ENCODE measurements at regions not wholly inside any gene's neighbourhood (a gene's known extent, or its start where the extent isn't known, plus 50 kb on each side); places are given as distances from the start of the nearest gene placed in this dataset.

DNA sequence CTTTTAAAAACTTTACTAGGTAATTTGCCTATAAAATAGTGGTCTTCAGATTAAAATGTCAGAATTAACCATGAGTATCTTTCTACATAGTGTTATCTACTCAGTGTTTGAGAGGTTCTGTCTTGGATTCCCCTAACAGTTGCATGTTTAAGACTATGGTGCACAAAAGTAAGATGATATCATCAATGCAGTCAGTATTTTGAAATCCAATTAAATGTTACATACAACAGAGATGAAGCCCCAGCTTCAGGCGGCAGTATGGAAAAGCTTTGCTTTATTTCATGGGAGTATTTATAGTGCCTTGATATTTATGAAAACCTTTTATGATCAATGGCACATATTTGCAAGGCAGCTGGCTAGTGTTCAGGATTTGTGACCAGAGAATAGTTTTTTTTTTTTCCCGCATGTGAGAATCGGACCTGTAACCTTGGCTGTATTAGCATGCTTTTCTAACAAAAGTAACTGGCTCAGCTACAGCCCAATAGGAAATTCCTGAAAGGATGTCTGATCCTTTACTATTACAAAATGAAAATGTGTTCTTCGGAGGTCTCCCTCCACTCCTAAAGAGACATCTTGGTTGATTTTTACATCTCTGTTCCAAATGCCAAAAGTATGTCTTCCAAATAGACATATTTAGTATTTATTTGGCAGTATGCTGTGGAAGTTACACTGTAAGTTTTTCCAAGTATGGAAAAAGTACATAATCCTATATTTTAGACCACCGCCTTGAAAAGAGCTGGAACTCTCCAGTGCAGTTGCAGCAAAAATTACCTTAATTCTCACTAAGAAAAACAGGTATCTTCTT lies 319.3 kb upstream of the UBE2E3 start:
- DNase-seq (ENCODE audit: low read depth in 3 of 3) = no peak

DNA sequence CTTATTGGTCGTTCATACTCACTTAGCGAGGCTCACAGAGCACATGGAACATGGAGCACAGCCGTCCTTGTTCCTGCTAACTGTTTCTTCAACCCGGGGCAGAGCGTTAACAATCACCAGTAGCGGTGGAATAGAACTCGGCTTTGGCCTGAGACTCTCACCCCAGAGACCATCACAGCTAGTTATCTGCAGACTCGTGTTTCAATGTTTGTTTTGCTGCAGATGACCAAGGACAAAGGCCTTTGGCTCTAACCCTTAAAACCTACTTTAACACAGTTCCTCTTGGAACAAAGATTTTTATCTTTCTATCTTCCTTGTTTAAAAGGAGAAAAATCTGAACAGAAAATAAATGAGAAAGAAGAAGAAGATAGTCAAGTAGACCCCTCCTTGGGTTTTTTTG lies 320.2 kb upstream of the UBE2E3 start:
- no peak for DNase-seq (ENCODE audit: low read depth in 3 of 3)

DNA sequence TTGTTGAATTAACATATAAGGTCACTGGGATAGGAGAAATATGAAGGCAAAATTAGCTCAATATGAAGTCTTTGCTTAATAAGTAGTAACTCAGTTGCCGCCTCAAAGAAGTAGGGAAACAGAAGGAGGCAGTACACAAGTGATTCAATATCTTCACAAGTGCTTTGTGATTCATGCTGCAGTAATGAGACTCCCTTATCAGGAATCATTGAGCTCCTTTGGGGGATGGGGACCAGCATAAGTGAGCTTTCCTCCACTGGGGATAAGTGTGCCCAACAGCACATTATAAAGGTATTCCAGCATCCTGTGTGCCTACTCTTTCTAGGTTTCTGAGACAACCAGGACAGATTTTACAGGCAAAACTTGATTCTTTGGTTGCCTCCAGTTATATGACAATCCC lies 323.4 kb upstream of the UBE2E3 start:
- no peak for DNase-seq (ENCODE audit: low read depth in 3 of 3)

DNA sequence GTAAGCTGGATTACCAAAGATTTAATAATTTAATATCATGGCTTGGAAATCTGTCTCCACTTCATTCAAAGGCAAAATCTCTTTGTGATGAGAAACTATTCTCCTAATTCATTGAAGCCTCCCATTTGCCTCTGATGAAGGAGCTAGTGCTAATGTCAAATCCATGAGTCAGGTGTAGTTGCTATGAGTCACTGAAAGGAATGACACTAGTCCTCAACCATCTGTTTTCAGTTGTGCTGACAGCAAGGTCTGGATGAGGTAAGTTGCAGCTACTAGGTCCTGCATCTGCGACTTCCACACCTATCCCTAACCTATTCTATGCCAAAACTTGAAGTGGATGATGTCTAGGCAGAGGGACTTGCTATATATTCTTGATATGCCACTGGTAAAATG lies 324.0 kb upstream of the UBE2E3 start:
- no peak for DNase-seq (ENCODE audit: low read depth in 3 of 3)

DNA sequence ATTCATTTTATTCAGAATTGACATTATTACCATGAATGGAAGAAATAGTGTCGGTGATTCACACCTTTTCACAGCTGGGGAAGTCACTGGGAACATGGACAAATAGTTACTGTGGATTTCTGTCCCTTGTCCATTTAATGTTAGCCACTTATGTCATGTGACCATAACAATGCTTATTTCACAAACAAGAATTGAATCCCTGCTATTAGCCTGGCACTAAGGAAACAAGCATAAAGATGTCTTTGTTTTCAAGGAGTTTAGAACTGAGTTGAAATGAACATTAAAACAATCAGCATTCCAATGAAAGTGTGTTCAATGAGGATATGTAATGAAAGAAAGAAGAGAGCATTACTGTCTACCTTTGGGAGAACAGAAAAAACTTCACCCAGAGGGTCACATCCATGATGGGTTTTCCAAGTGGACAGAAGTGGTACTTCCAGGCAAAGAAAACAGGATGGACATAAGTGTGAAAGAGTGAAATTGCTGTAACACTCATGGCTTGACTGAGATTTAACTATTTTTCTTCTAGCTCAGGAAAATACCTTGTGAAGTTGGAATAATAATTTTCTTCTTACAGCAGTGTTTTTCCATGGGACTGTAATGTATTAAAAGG lies 324.5 kb upstream of the UBE2E3 start:
- no peak for DNase-seq (ENCODE audit: low read depth in 3 of 3)

DNA sequence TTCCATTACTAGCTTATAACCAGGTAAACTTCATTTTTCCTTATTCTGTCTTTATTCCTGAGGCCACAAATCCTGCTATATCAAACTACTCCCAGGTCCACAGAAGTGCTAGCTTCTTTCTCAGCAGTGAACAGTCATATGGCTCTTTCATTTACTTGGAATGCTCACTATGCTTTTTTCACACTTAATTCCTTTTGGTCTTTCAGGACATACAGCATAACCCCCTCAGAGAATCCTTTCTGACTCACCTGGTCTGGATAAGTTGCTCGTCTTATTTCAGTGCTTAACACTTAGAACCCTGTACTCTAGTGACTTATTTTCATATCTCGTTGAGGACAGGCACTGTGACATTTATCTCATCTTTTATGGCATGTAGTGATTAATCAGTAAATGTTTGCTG lies 325.0 kb upstream of the UBE2E3 start:
- DNase-seq (ENCODE audit: low read depth in 3 of 3) = no peak

DNA sequence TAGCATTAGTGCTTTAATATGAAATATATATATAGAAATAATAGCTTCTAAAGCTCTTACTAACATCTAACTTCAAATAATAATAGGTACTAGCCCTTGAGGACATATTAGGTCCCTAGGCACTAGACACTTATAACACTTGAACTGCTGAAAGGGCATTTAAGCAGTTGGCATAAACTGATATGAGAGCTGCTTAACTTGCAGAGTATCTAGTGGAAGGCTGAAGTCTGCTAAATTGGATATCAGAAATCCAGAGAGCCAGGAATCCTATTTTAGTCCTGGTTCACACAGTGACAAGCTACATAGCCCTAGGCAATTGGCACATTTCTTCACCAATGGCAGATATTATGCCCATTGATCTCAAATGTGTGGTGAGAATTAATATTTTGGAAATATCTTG lies 326.9 kb upstream of the UBE2E3 start:
- no peak for DNase-seq (ENCODE audit: low read depth in 3 of 3)

DNA sequence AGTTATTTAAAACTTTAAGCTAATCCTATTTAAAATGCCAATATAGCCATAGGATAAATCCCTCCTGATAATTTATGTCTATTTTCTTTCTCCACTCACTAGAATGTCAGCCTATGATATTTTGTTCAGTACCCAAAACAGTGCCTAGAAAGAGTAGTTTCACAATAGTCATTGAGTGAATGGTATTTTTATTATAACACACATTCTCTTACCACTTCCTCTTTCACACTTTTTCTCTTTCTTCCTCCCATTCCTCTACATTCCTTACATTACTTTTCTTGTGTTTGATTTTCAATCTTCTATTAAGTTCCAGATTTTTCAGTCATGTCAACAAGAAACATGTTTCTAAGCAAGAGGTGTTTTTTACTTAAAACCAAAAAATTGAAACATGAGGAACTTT lies 327.6 kb upstream of the UBE2E3 start:
- no peak for DNase-seq (ENCODE audit: low read depth in 3 of 3)

DNA sequence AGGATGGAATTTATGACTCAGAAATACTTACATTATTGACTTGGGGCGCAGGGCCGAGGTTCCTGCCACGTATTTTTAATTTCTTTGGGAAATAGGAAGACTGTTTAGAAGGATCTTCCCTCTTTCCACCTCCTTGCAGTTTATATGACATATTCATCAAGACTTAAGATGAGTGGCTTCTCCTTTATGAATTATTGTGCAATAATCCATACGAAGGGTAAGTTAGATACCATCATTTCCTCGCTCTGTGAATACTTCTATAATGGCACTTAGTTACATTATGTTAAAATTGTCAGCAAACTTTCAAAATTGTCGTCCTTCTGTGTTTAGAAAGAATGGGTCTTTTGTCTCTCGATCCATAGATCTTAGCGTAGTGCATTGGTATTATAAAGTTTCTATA lies 328.8 kb upstream of the UBE2E3 start:
- no peak for DNase-seq (ENCODE audit: low read depth in 3 of 3)

DNA sequence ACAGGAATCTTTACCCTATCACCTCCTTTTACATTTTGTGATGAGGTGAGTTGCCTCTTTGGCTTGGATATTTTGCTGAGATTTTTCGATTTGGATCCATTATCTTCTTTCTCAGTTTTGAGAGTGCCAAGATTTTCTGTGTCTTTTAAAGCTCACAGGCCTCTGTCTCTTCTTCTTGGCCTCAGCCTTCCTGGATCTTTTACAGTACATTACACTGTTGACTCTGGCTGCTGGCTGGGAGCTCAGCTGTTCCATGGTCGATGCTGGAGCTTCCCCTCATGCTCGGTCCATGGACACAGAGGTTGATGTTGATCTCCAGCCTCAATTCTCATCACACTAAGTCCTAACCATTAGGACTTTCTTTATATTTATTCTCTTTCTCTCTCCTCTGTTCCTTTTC lies 332.8 kb upstream of the UBE2E3 start:
- DNase-seq (ENCODE audit: low read depth in 3 of 3) = no peak

DNA sequence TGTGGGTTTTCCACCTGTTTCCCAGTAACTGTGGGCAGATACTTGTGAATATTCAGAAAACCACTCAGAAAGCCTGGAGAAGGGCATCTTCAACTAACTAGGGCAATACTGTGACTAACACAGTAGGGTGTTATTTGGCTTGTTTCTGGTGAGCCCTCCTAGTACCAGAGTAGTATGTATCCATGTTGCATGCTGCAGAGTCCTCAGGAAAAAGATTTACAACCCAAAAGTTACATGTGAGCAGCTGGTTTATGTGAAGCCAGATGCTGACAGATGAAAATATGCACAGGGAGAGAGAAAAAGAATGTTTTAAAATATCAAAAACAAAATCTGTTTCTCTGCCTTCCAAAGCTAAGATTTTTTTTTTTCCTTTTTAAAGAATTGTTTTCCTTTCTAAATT lies 333.2 kb upstream of the UBE2E3 start:
- DNase-seq (ENCODE audit: low read depth in 3 of 3) = no peak

DNA sequence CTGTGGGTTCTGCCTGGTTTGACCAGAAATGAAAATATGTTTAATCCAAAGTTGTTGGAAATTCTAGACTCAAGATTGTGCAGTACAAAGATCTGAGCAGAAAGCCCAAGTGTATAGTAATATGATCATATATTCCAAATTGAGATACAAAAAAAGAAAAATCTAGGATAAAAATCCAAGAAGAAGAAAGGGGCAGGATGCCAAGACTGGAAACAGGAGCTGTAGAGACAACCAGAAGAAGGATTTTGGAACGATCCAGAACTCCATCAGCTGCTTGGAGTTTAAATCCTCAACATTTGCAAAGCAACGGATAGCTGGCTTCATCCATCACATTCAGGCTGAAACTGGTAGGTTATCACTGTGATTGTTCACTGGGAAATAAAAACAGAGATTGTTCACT lies 333.6 kb upstream of the UBE2E3 start:
- DNase-seq (ENCODE audit: low read depth in 3 of 3) = no peak

DNA sequence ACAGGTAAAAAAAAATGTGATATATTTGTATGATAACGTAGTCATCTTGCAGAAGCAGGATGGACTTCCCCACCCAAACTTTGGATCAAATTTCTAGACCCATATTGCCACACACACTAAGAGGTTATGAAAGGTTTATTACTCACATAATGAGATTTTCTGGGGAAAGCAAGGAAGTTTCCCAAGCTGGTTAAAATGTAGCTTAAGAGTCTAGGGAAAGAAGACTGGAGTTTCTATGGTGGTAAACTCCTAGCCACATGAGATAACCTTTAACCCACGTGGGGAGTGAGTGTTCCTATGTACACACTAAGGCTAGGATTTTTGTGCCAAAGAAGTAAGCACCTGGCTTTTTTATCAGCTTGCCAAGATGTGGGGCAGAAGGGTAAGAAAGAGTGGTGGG lies 335.7 kb upstream of the UBE2E3 start:
- DNase-seq (ENCODE audit: low read depth in 3 of 3) = no peak

DNA sequence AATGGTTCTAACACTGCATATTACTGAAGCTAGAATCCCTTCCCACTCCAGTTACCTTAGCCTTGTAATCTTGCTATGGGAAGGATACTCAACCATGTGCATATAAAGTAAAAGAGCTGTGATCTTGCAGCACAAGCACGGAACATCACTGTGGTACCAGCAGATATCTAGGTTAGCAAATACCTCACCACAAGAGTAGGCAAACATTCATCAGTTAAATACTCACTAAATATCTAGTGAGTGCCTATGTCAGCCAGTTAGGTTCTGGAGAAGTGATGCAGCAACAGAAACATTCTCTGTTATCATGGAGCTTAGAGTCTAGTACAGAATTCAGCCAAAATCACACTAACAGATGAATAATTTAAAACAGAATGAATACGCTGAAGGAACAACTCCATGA lies 349.6 kb upstream of the UBE2E3 start:
- DNase-seq (ENCODE audit: low read depth in 3 of 3) = no peak

DNA sequence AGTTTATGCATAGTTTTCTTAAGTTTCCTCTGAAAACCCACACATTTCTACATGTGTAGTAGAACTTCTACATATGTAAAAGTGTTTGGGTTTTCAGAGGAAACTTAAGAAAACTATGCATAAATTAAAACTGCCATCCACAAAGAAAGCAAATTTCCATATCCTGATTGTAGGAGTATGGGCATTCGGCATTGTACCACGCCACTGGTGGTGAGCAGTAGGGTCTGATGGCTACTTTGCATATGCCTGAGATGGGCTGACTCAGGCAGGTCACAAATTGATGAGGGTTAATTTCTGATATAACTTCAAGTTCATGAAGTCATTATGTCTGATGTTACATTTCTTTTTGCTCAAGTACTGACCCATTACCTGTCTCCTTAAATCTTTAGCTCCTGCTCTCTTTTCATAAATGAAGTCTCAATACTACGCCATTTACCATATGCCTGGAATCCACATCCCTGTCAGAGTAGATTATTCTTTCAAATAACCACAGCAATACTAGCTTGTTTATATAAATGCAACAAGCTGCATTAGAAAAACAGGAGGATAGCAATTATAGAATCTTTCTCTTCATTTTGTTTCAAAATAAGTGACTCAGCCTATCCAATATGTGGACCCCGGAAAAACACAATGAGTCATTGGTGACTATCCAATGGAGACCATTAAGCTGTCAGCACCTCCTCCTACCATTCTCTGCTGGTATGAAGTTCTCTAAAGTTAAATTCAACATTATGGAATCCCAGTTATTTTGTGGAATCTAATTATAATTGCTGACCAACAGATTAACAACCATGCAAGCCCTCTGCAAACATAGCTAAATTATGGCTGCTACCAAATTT lies 355.2 kb upstream of the UBE2E3 start:
- no peak for DNase-seq (ENCODE audit: low read depth in 3 of 3)

DNA sequence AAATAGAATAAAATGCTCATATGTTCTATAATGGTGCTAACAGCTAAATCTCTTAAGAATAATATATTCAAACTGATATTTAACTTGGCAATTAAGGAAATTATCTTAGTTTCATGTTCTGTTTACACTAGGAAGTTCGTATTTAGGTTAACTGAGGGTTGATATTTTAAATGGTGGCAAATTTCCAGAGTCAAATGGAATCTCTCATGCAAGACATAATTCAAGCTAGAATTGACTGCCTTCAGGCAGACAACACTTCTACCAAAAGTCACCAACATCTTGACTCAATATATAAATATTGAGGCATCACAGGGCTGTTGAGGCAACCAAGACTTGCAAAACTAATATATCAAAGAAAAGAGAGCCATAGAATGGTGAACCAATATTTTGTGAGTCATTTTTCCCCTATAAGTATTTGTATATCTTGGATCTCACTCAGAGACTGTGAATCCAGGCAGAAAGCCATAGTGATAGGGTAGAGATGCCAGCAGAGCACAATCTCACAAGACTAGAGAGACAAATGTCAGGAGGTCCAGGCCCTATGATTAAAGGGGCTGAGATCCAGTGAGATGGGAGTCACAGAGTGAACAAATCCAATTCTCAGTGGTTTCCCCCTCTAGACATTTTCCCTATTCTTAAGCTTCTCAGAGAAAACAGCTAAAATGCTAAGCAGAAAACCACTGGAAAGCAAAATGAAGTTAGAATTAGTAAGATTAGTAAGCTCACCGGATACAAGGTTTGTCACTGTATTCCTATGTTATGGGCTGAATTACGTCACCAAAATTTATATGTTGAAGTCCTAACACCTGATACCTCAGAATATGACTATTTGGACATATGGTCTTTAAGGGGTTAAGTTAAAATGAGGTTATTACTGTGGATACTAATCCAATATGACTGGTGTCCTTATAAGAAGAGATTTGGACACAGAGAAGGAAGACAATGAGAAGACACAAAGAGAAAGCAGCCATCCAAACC lies 358.2 kb upstream of the UBE2E3 start:
- no peak for DNase-seq (ENCODE audit: low read depth in 3 of 3)

DNA sequence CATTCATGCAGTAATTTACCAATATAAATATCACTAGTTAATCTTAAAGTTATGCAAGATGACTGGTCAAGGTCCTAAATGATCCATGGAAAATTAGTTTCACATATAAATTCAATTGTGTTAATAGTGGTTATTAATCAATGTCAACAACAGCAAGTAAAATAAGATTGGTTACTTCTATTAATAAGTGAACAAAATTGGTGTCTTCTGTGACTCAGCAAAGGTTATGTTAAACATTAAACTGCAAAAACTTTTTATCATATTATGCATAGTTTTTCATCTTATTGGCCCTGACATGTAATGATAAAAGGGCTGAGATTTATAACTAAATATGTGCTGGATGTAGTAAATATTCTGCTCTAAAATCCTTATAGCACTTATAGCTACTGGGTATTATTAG lies 359.0 kb upstream of the UBE2E3 start:
- no peak for DNase-seq (ENCODE audit: low read depth in 3 of 3)

DNA sequence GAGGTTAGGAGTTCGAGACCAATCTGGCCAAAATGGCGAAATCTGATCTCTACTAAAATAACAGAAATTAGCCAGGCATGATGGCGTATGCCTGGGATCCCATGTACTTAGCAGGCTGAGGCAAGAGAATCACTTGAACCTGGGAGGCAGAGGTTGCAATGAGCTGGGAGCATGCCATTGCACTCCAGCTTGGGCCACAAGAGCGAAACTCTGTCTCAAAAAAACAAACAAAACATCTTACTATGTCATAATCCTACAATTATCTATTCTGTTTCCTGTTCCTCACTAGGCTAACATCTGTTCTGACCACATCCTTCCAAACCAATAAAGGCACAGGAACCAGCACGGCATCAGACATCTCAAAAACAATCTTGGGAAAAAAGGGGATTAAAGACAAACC lies 361.8 kb upstream of the UBE2E3 start:
- no peak for DNase-seq (ENCODE audit: low read depth in 3 of 3)

DNA sequence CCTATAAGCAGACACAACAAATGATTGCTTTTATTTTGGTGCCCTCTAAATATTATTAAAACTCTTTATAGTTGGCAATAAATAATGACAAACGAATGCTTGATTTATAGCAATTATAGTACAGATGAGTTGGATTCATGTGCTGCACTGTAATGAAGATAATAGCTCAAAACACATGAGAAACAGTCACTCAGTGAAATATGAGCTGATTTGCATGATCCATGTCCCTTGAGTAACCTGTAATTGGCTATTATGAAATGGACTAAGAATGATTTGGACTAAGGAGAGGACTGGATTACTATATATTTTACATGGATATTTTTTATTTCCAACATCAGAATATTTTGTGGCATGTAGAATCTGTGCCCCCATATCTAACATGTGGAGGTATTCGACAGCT lies 365.6 kb upstream of the UBE2E3 start:
- DNase-seq (ENCODE audit: low read depth in 3 of 3) = no peak

DNA sequence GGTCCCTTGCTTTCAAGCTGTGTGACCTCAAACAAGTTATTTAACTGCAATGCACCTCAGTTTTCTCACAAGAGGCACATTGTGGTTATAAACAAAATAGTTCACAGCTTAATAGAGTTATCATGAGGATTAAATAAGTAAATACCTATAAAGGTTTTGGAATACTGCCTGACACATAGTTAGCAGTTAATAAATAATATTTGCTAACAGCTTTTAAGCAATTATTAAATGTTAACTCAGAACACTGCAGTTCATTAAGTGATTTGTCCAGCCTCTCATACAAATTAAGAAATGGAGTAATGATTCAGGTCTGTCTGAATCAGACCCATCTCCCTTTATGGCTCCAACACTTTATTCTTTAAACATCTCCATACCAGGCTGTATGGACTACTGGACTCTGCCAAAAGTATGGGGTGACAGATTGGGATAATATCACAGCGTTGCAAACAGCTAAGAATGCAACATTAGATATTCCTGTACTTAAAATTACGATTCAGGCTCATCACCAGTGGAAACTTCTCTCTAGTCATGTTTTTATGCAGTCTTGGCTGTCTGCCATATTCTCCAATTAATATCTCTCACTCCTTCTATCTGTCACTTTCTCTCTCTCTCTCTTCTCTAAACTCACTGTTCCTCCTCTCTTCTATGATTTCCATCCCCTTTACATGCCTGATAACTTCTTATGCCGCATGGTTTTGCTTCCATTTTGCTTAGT lies 370.6 kb upstream of the UBE2E3 start:
- DNase-seq (ENCODE audit: low read depth in 3 of 3) = no peak

DNA sequence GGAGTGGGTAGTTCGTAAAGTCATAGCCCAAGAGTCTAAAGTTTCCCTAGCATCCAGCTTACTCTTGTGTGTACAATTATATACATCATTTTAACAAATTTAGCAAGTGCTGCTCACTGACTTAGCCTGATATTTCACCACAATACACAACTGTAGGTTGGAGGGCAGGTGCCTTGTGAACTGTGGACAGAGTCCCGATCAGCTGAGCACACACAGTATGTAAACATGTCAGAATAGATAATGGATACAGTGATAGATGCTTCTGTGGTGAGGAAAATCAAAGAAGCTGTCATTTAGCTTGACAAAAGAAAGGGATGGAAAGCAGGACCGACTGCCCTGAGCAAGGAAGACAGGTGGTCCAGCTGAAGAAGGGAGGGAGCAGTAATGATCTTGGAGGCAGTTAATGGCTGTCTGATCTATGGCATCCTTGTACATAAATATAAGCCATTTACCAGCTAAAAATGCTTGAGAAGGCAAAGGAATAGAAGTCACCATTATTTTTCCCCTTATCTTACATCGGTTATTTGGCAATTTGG lies 372.8 kb upstream of the UBE2E3 start:
- no peak for DNase-seq (ENCODE audit: low read depth in 3 of 3)

Data from stimulated activated CD4-positive, alpha-beta T cell treated with anti-CD3 and anti-CD28 coated beads, TNF-alpha, amount 100 ng/mL, for 48 hours (primary cell).